PC-9 (cell line): ENCODE measurements at regions not wholly inside any gene's neighbourhood (a gene's known extent, or its start where the extent isn't known, plus 50 kb on each side); places are given as distances from the start of the nearest gene placed in this dataset.

Experiments used
- BruUV-seq: library from RNA; stranded (reverse); fragments of 400-500 nt; replicated peaks from 2 replicates; lab custom pipeline; 2021; lab: Mats Ljungman, UMichigan
- CTCF ChIA-PET: fragments of 300-600 bp; sonication (Branson Sonifier 250); formaldehyde crosslinking; loops from one replicate; lab custom pipeline; 2022; ENCODE audit warnings: antibody characterized with exemption; lab: Charles Lee
- POLR2A ChIA-PET: fragments of 300-600 bp; sonication (Branson Sonifier 250); formaldehyde crosslinking; loops from one replicate; lab custom pipeline; 2022; ENCODE audit warnings: antibody characterized with exemption; ENCODE audit not compliant: unreplicated experiment; lab: Charles Lee
- DNase-seq, 2 experiments: peaks; one replicate each; pipeline versions ENCODE4 v3.0.0 to v3.0.0-alpha.2; 2015 to 2022; ENCODE audit warnings: mixed read lengths in 1 of 2
- H2AFZ ChIP-seq: fragments of 200-600 bp; sonication (generic); 2 replicates; pipeline ENCODE4 v1.8.1; 2017; ENCODE audit warnings: antibody characterized with exemption
- H3F3A ChIP-seq: fragments of 200-600 bp; sonication (generic); 2 replicates; pipeline ENCODE4 v1.8.1; 2017; ENCODE audit warnings: antibody characterized with exemption, mild to moderate bottlenecking, low read depth; ENCODE audit not compliant: insufficient read depth
- H3K27ac ChIP-seq: fragments of 200-600 bp; sonication (generic); 2 replicates; pipeline ENCODE4 v1.6.1; 2016; ENCODE audit warnings: mixed run types
- H3K27me3 ChIP-seq: fragments of 200-600 bp; sonication (generic); 2 replicates; pipeline ENCODE4 v1.6.1; 2016; ENCODE audit warnings: low read depth, mixed run types; ENCODE audit not compliant: insufficient read depth
- H3K36me3 ChIP-seq: fragments of 200-600 bp; sonication (generic); 2 replicates; pipeline ENCODE4 v1.6.1; 2016; ENCODE audit warnings: low read depth, mixed run types
- H3K4me1 ChIP-seq: fragments of 200-600 bp; sonication (generic); replicated peaks from 2 replicates; pipeline ENCODE4 v1.6.1; 2016; ENCODE audit warnings: mixed run types; ENCODE audit not compliant: insufficient read depth
- H3K4me2 ChIP-seq: fragments of 200-600 bp; sonication (generic); 2 replicates; pipeline ENCODE4 v1.6.1; 2017; ENCODE audit warnings: mixed run types
- H3K4me3 ChIP-seq: fragments of 200-600 bp; sonication (generic); 2 replicates; pipeline ENCODE4 v1.6.1; 2016; ENCODE audit warnings: mixed run types
- H3K79me2 ChIP-seq: fragments of 200-600 bp; sonication (generic); 2 replicates; pipeline ENCODE4 v1.6.1; 2017; ENCODE audit warnings: low read depth, mixed run types
- H3K9me2 ChIP-seq: fragments of 200-600 bp; sonication (generic); 2 replicates; pipeline ENCODE4 v1.8.1; 2017; ENCODE audit warnings: mild to moderate bottlenecking; ENCODE audit not compliant: insufficient read depth
- H3K9me3 ChIP-seq: fragments of 200-600 bp; sonication (generic); 2 replicates; pipeline ENCODE4 v1.8.1; 2016; ENCODE audit warnings: low read depth; ENCODE audit not compliant: insufficient read depth
- H4K20me1 ChIP-seq: fragments of 200-600 bp; sonication (generic); 2 replicates; pipeline ENCODE4 v1.8.1; 2017; ENCODE audit not compliant: insufficient read depth
- CTCF ChIP-seq: fragments of 200-600 bp; sonication (generic); conservative IDR thresholded peaks from 2 replicates; pipeline ENCODE4 v1.6.1; 2017; ENCODE audit warnings: mixed run types, antibody characterized with exemption, mild to moderate bottlenecking, moderate library complexity
- EZH2 ChIP-seq: fragments of 200-600 bp; sonication (generic); IDR thresholded peaks from 2 replicates; pipeline ENCODE4 v1.8.0; 2017; ENCODE audit warnings: antibody characterized with exemption, low read depth
- intact Hi-C: fragments of 100-400 bp; cut with micrococcal nuclease; formaldehyde crosslinking; loops from one replicate; pipeline ENCODE4 v1.10.0; 2022; ENCODE audit not compliant: unreplicated experiment

- Histone ChIP-seq H3K27me3 (no peaks in the 10 kb centered on the region), H2AFZ (no peak overlapping the region), H3K36me3 (no peaks in the 10 kb centered on the region), H4K20me1 (no peaks in the 10 kb centered on the region), H3K79me2 (no peaks in the 10 kb centered on the region), H3F3A (no peaks in the 10 kb centered on the region), H3K4me2 (no peak overlapping the region), H3K9me2 (no peaks in the 10 kb centered on the region), H3K4me3 (no peak overlapping the region), H3K4me1 (no peaks in the 10 kb centered on the region), H3K27ac (no peak overlapping the region), H3K9me3 (no peaks in the 10 kb centered on the region)
- DNase-seq = no peak
- intact Hi-C loops = no loop called here
- ChIA-PET POLR2A (no interaction called here), CTCF (no interaction called here)
- no TSS peak for BruUV-seq
- TF ChIP-seq CTCF (no peak), EZH2 (no peak)
These were observed 852.4 kb upstream of the ADAMTS5 start for GRCh38 chr21:27819299-27819698.

- Histone ChIP-seq H3K79me2 (no peaks in the 10 kb centered on the region), H3K4me3 (no peak overlapping the region), H3F3A (no peaks in the 10 kb centered on the region), H3K9me2 (no peaks in the 10 kb centered on the region), H3K27ac (no peak overlapping the region), H3K4me2 (no peak overlapping the region), H3K27me3 (no peaks in the 10 kb centered on the region), H4K20me1 (no peaks in the 10 kb centered on the region), H3K9me3 (no peaks in the 10 kb centered on the region), H3K36me3 (no peaks in the 10 kb centered on the region), H2AFZ (no peak overlapping the region), H3K4me1 (no peaks in the 10 kb centered on the region)
- intact Hi-C loops = no loop called here
- no TSS peak for BruUV-seq
- TF ChIP-seq CTCF (no peak), EZH2 (no peak)
- DNase-seq = peak; percentile 4 to 54
- ChIA-PET POLR2A (interaction anchor here (0.7 kb wide), 2 partner anchors 16 to 575 kb away, joined by 4 to 5 read pairs; no protein-coding TSS in a partner anchor), CTCF (no interaction called here)
These were observed 852.0 kb upstream of the ADAMTS5 start for GRCh38 chr21:27818847-27819246.

DNA sequence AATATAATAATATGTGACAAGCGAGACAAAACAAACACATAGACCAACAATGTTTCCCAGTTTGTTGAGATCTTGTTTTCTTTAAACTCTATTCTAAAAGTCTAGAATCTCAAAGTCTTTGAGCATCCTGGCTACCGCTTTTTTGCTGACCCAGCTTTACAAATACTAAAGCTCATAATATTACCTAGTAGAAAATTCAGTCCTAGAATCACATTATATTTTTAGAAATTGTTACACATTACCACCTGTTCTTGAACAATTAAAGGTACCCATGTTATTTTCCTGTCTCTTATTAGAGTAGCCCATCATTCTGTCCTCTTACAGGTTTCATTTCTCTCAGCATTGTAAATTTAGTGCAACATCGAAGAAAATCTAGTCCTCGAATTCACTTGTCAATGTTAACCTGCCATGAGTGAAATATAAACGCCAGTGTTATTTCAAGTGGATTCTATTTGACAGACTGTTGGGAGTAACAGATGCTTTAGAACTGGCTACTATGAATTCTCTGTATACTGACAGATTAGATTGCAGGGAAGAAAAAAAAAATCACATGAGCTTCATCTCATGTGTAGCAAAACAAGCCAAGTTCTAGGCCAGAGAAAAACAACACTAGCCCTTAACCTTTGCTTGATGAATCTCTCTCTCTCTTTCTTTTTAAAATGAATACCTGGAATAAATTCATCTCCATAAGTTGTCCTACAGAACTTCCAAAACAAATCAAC lies 851.2 kb upstream of the ADAMTS5 start:
- no peak overlapping the region for H2AFZ ChIP-seq
- H4K20me1 ChIP-seq = no peaks in the 10 kb centered on the region
- intact Hi-C loops = no loop called here
- no peaks in the 10 kb centered on the region for H3K9me3 ChIP-seq
- H3K4me2 ChIP-seq = no peak overlapping the region
- H3K27me3 ChIP-seq = no peaks in the 10 kb centered on the region
- H3K9me2 ChIP-seq = no peaks in the 10 kb centered on the region
- CTCF ChIA-PET = no interaction called here
- no peak overlapping the region for H3K27ac ChIP-seq
- POLR2A ChIA-PET = interaction anchor here (0.6 to 0.7 kb wide), 3 partner anchors 15 to 575 kb away, joined by 3 to 5 read pairs (median 4); no protein-coding TSS in a partner anchor
- H3K79me2 ChIP-seq = no peaks in the 10 kb centered on the region
- no peak overlapping the region for H3K4me3 ChIP-seq
- H3K4me1 ChIP-seq = no peaks in the 10 kb centered on the region
- no peaks in the 10 kb centered on the region for H3K36me3 ChIP-seq
- no peak for DNase-seq
- H3F3A ChIP-seq = no peaks in the 10 kb centered on the region
- no peak for TF ChIP-seq EZH2
- no peak for TF ChIP-seq CTCF
- BruUV-seq = no TSS peak
